Neural cell (in vitro differentiated cells): ENCODE measurements at regions not wholly inside any gene's neighbourhood (a gene's known extent, or its start where the extent isn't known, plus 50 kb on each side); places are given as distances from the start of the nearest gene placed in this dataset.

Experiments used
- H2AFZ ChIP-seq: fragments of 200-600, 300-800 bp; sonication (generic), shearing (Covaris generic); 2 replicates; pipeline ENCODE4 v1.6.0; 2014; ENCODE audit warnings: low read depth, mild to moderate bottlenecking, antibody characterized with exemption, low read length, moderate library complexity
- H3F3A ChIP-seq: fragments of 200-600 bp; shearing (Covaris generic); 2 replicates; pipeline ENCODE4 v1.6.1; 2016; ENCODE audit warnings: mild to moderate bottlenecking, moderate library complexity, mixed read lengths, antibody characterized with exemption, low read length; ENCODE audit not compliant: insufficient read depth, poor library complexity, severe bottlenecking
- H3K27ac ChIP-seq: fragments of 200-600, 300-800 bp; sonication (generic), shearing (Covaris generic); 2 replicates; pipeline ENCODE4 v1.5.1; 2014; ENCODE audit warnings: mild to moderate bottlenecking, low read length, moderate library complexity
- H3K27me3 ChIP-seq: fragments of 300-800, 200-600 bp; sonication (generic), shearing (Covaris generic); 2 replicates; pipeline ENCODE4 v1.6.0; 2014; ENCODE audit warnings: mild to moderate bottlenecking, low read depth, low read length, moderate library complexity; ENCODE audit not compliant: insufficient read depth
- H3K36me3 ChIP-seq: fragments of 300-800, 200-600 bp; sonication (generic), shearing (Covaris generic); 2 replicates; pipeline ENCODE4 v1.5.1; 2014; ENCODE audit warnings: mild to moderate bottlenecking, antibody characterized with exemption, low read length, moderate library complexity; ENCODE audit not compliant: insufficient read depth
- H3K4me2 ChIP-seq: fragments of 300-800, 200-600 bp; sonication (generic), shearing (Covaris generic); 2 replicates; pipeline ENCODE4 v1.6.0; 2014; ENCODE audit warnings: mild to moderate bottlenecking, low read length
- H3K4me3 ChIP-seq: fragments of 300-800, 200-600 bp; sonication (generic), shearing (Covaris generic); 2 replicates; pipeline ENCODE4 v1.5.1; 2014; ENCODE audit warnings: mild to moderate bottlenecking, low read length, moderate library complexity
- H3K79me2 ChIP-seq: fragments of 200-600 bp; shearing (Covaris generic); replicated peaks from 2 replicates; pipeline ENCODE4 v1.6.0; 2014; ENCODE audit warnings: mild to moderate bottlenecking, low read length, moderate library complexity; ENCODE audit not compliant: insufficient read depth
- H3K9ac ChIP-seq: fragments of 300-800, 200-600 bp; sonication (generic), shearing (Covaris generic); 2 replicates; pipeline ENCODE4 v1.6.1; 2016; ENCODE audit warnings: mild to moderate bottlenecking, low read length, mixed read lengths
- H3K9me2 ChIP-seq: fragments of 200-600 bp; shearing (Covaris generic); 2 replicates; pipeline ENCODE4 v1.6.1; 2016; ENCODE audit warnings: mild to moderate bottlenecking, low read length, mixed read lengths; ENCODE audit not compliant: insufficient read depth
- H3K9me3 ChIP-seq: fragments of 200-600, 300-800 bp; sonication (generic), shearing (Covaris generic); 2 replicates; pipeline ENCODE4 v1.6.1; 2016; ENCODE audit warnings: mild to moderate bottlenecking, mixed run types, low read length, moderate library complexity, mixed read lengths
- H4K20me1 ChIP-seq: fragments of 200-600 bp; shearing (Covaris generic); 2 replicates; pipeline ENCODE4 v1.6.1; 2016; ENCODE audit warnings: mild to moderate bottlenecking, mixed run types; ENCODE audit not compliant: insufficient read depth
- CTCF ChIP-seq: fragments of 450-650 bp; IDR thresholded peaks from 2 replicates; pipeline ENCODE4 v1.5.1; 2014; ENCODE audit warnings: antibody characterized with exemption, mild to moderate bottlenecking, moderate library complexity; ENCODE audit not compliant: poor library complexity, severe bottlenecking
- EP300 ChIP-seq: fragments of 450-650 bp; conservative IDR thresholded peaks from 2 replicates; pipeline ENCODE4 v1.6.1; 2014; ENCODE audit warnings: antibody characterized with exemption, mild to moderate bottlenecking, moderate library complexity; ENCODE audit not compliant: poor library complexity, severe bottlenecking
- EZH2 ChIP-seq: fragments of 200-600, 300-800 bp; shearing (Covaris generic), sonication (generic); IDR thresholded peaks from 2 replicates; pipeline ENCODE4 v1.6.1; 2014; ENCODE audit warnings: antibody characterized with exemption, low read length, borderline replicate concordance, mild to moderate bottlenecking; ENCODE audit not compliant: insufficient read depth, poor library complexity, severe bottlenecking
- MXI1 ChIP-seq: fragments of 450-650 bp; conservative IDR thresholded peaks from 2 replicates; pipeline ENCODE4 v1.6.1; 2014; ENCODE audit warnings: antibody characterized with exemption, mild to moderate bottlenecking; ENCODE audit not compliant: poor library complexity, severe bottlenecking
- POLR2AphosphoS5 ChIP-seq: IDR thresholded peaks from 2 replicates; pipeline ENCODE4 v1.6.1; 2012
- RAD21 ChIP-seq: fragments of 450-650 bp; conservative IDR thresholded peaks from 2 replicates; pipeline ENCODE4 v1.6.1; 2014; ENCODE audit warnings: antibody characterized with exemption, mild to moderate bottlenecking, moderate library complexity
- REST ChIP-seq: IDR thresholded peaks from 2 replicates; pipeline ENCODE4 v1.6.1; 2012; ENCODE audit warnings: borderline replicate concordance
- SMC3 ChIP-seq: fragments of 450-650 bp; conservative IDR thresholded peaks from 2 replicates; pipeline ENCODE4 v1.6.1; 2014; ENCODE audit warnings: antibody characterized with exemption, mild to moderate bottlenecking, moderate library complexity; ENCODE audit not compliant: poor library complexity
- TAF1 ChIP-seq: IDR thresholded peaks from 2 replicates; pipeline ENCODE4 v1.6.1; 2012; ENCODE audit warnings: low read depth

GRCh38 chr10:62715383-62715782 is 89.1 kb upstream of the ADO start:
- Histone ChIP-seq H3K36me3 (no peaks in the 10 kb centered on the region), H3K9ac (no peak overlapping the region), H3K9me3 (no peaks in the 10 kb centered on the region), H3K4me3 (no peak overlapping the region), H3K27ac (no peak overlapping the region), H3K9me2 (no peaks in the 10 kb centered on the region), H3F3A (no peaks in the 10 kb centered on the region), H4K20me1 (no peaks in the 10 kb centered on the region), H3K27me3 (no peaks in the 10 kb centered on the region), H2AFZ (no peak overlapping the region), H3K4me2 (no peak overlapping the region), H3K79me2 (no peaks in the 10 kb centered on the region)
- no peak for TF ChIP-seq SMC3
- no peak for TF ChIP-seq TAF1
- TF ChIP-seq EZH2 = no peak
- TF ChIP-seq CTCF = no peak
- no peak for TF ChIP-seq POLR2AphosphoS5
- TF ChIP-seq REST = no peak
- no peak for TF ChIP-seq EP300

- no peak overlapping the region for H3K9ac ChIP-seq
- H3F3A ChIP-seq = no peaks in the 10 kb centered on the region
- TF ChIP-seq CTCF (no peak), POLR2AphosphoS5 (no peak), RAD21 (no peak), MXI1 (no peak)
- no peak overlapping the region for H3K27ac ChIP-seq
- no peak overlapping the region for H2AFZ ChIP-seq
- H4K20me1 ChIP-seq = no peaks in the 10 kb centered on the region
- no peaks in the 10 kb centered on the region for H3K27me3 ChIP-seq
- H3K36me3 ChIP-seq = no peaks in the 10 kb centered on the region
- H3K9me3 ChIP-seq = no peaks in the 10 kb centered on the region
- H3K4me2 ChIP-seq = no peak overlapping the region
- H3K4me3 ChIP-seq = no peak overlapping the region
- no peaks in the 10 kb centered on the region for H3K79me2 ChIP-seq
- H3K9me2 ChIP-seq = no peaks in the 10 kb centered on the region
Observed at GRCh38 chr10:62718585-62718984, 85.9 kb upstream of the ADO start.
